AML-193 (cell line): ENCODE measurements at regions not wholly inside any gene's neighbourhood (a gene's known extent, or its start where the extent isn't known, plus 50 kb on each side); places are given as distances from the start of the nearest gene placed in this dataset.

Experiments used
- DNase-seq, 2 experiments: peaks; one replicate each; lab custom pipeline; 2025; lab: John Stamatoyannopoulos, UW

DNA sequence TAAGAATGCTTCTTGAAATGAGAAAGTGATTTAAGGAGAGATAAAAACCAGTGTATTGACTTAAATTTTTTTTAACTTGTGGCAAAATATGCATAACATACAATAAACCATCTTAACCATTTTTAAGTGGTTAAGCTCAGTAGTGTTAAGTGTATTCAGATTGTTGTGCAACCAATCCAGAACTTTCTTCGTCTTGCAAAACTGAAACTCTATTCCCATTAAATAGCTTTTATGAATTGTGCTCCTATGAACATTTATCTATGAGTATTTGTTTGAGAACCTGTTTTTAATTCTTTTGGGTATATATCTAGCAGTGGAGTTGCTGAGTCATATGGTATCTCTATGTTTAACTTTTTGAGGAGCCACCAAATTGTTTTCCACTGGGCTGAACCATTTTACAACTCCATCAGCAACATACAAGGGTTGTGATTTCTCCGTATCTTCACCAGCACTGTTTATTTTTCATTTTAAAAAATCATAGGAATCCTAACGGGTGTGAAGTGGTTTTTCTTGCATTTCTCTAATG, 76.6 kb upstream of the ACTBL2 start:
- no peak for DNase-seq

DNA sequence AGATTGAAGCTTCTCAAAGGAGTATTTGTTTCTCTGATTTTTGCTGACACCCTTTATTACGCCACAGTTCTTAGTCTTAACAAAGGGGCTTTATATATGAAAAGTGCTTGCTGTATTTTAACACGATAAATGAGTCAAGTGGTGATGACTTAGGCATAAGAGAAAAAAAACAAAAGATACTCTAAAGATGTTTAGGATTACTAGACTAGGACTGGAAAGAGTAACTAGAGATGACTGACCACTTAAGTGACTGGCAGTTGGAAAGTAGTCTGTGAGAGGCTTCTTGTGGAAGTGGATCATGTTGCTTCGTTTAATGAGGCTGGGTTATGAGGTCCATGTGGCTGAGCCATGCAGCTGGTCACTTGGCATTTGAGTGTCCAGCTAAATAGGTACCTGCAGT, 69.4 kb upstream of the ACTBL2 start:
- no peak for DNase-seq

DNA sequence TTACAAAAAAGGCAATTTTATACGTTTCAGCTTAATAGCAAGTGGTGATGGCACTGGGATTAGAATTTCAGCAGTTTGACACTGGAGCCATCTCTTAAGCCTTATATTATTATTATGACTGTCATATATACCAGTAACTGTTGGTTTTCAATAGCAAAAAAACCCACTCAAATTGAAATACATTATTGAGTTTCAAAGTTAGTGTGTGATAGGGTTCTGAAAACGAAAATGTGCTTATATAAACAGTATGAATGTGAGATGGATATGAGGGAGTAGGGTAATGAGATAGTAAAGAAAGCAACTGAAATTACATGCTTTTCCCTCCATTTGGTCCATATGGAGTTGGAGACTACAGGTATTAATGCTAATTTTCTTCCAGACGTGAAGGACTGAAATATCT, 68.6 kb upstream of the ACTBL2 start:
- DNase-seq = no peak

DNA sequence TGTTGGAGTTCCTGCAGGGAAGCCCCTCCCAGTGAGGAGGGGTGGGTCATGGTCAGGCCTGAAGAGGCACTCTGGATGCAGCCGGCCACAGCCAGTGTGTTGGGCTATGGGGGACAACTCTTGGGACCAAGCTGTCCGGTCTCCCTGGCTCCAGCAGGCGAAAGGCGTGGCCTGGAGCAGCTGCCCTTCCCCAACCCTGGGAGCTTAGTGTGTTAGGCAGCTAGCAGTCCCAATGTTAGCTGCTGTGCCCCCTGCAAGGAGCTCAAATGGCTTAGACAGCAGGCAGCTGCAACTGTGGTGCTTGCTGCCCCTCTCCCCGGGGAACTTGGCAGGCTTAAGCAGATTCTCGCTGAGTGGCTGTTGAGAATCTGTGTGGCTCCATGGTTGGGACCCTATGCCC, 67.5 kb upstream of the ACTBL2 start:
- DNase-seq = no peak

DNA sequence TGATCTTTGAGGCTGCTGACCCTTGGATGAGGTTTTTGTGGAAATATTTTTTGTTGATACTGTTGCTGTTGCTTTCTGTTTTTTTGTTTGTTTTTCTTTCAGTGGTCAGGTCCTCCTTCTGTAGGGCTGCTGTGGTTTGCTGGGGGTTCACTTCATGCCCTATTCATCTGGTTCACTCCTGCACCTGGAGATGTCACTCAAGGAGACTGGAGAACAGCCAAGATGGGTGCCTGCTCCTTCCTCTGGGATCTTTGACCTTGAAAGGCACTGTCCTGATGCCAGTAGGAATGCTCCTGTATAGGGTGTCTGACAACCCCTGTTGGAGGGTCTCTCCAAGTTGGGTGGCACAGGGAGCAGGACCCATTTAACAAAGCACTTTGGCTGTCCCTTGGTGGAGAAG, 67.0 kb upstream of the ACTBL2 start:
- DNase-seq = no peak

DNA sequence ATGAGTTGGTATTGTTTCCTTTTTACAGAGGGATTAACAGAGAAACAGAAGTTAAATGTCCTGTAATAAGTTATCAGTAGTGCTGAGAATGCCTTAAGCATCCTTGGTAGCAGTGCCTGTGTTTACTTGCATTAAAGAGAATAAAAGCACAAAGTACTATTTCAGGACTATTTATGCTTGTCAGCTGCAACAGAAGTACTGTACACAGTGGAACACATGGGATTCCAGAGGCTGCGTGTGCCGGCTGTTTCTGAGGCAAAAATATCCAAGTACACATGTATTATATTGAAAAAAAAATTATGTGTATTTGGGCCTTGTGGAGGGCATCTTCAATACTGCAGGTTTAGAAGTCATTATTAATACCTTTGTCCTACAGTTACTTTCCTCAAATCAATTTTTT, 58.2 kb upstream of the ACTBL2 start:
- no peak for DNase-seq

DNA sequence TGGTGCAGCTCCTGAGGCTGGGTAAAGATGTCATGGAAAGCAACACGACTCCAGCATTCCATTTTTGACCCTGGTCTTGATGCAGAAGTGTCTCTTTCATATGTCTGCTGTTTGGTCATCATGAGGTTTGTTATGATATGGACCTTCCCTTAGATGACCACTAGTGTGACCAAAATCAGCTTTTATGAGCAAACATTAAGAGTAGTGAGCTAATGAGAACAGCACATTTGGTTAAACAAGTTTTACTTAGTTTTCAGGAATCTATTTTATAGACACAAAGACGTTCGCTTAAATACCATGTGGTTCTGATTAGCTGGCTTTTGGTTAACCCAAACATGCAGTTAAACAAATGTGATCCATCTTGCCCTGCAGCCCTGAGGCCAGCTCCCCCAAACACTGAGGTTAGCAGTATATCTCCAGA, 56.7 kb upstream of the ACTBL2 start:
- DNase-seq = no peak

DNA sequence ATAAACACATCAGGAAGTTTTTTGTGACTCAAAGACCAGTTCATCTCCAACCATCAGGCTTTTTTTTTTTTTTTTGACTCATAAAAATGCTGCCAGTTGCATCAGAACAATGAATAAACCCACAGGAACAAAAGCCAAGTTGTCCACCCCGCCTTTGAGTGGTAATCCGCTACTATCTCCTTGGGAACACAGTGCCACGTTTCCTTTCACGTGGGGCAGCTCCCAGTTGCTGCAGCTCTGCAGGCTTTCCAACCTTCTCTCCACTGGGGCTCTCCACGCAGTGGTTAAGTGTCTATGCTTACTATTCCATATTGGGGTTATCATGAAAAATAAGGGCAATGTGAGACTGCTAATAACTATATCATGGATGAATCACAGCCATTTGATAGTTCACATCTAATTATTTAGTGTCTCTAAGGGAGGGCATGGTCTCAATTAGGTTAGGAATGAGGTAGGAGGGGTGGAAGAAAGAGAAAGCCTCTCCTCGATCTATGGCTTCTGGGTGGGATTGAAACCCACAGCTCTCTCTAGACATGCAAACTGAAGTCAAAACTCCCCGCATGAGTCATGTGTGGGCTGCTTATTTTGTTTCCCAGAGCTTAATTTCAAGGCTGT, 55.8 kb upstream of the ACTBL2 start:
- no peak for DNase-seq

DNA sequence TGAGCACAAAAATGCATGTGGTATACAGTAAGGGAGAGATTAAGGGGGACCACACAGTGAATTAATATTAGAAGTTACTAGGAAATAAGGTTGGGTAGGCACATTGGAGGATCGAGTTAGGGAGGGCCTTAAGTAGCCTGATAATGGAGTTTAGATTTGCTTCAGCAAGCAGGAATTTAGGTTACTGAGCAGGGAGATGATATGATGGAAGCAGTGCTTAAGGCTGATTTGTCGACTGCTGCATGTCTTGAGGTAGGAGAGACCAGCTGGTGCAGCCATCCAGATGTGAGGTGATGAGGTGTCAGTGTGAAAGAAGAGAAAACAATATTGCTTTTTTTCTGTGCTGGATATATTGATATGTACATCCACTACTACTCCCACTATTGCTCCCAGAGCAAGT, 55.2 kb upstream of the ACTBL2 start:
- no peak for DNase-seq

DNA sequence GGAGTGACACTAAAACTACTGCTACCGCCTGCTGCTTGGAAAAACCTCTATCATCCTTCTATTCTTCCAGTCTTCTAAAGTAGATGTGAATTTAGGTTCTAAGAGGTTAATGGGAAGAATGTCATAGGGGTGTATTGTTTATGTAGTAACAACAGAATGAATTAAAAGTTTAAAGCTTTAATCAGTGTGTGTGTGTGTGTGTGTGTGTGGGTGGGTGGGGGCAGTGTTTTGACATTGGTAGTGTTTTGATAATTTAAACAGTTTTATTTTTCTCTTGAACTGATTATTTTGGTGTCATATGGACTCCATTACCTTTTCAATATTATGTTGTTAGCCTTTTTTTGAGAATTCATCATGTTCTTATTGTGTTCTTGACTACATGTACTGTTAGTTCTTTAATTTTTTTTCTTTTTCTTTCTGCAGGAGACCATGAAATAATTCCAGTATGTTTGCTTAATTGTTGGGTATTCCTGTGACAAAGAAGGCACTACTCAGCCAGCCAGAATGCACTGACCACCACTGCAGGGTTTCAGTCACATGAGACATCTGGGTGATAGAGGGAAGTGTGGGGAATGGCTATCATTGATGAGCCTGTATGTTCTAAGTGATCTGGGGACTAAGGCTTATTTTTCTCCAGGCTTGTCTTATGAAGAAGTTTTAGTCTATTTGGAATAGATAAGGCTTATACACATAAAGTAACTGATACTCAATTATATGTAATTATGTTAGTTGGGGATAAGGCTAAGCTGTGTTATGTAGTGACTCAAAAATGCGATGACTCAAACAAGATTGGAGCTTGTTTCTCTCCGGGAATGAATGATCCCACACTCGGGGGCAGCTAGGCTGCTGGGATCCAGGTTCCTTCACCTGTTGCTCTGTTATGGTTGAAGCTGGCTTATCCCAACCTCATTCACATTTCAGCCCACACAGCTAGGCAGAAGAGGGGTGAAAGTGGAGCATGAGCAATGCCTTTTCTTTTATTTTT, 50.2 kb upstream of the ACTBL2 start:
- DNase-seq = no peak
